ENCODE measurements at regions not wholly inside any gene's neighbourhood (a gene's known extent, or its start where the extent isn't known, plus 50 kb on each side); places are given as distances from the start of the nearest gene placed in this dataset.

- TF ChIP-seq CTCF (conservative IDR thresholded peaks at IDR 0.05) (no peak), EZH2 (IDR thresholded peaks at IDR 0.05; ENCODE audit: low read depth) (no peak)
Measured at GRCh38 chr11:32204751-32205150, 113.9 kb downstream of the RCN1 start.

Measured in PC-9 (cell line).